Fibroblast of skin of left quadriceps (primary cell): ENCODE measurements at regions not wholly inside any gene's neighbourhood (a gene's known extent, or its start where the extent isn't known, plus 50 kb on each side); places are given as distances from the start of the nearest gene placed in this dataset.
A peak's percentile ranks its signal among the peaks of the same experiment; 100 is the strongest.

Experiments
- DNase-seq, 2 experiments: peaks; one replicate each; pipeline ENCODE4 v3.0.0-alpha.2; 2013; ENCODE audit warnings: low read depth in 2 of 2

DNA sequence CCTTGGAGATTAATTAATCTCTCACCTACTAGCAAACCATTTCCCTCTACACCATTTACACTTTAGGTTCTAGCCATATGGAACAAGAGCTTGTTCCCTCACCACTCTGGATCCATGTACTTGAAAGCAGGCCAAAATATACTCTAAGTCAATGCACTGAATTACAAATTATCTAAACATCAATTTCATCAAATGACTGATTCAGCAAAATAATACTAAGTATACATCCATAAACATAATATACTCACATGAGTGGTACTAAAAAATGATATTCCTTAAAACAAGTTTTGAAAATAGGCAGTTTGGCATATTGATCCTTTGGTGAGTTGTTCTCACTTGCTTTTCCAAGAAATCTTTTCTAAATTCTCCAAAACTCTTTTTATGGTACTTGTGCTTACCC lies 459.7 kb upstream of the ZNF385D start:
- no peak for DNase-seq

DNA sequence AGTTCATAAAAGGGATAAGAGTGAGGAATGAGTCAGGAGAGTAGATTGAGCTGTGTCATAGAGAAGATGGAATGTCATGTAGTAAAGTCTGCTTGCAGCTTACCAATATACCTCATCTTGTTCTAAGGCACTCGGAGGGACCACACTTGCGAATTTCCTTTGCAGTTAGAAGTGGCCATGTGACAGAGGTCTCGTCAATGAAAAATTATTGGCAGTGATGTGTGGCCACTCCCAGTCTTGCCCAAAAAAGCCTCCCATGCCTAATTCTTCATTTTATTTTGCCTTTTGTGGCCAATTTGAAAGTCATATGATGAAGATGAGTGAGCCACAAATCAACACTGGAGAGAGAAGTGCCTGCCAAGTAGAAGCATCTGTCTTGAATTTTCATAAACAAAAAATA lies 465.6 kb upstream of the ZNF385D start:
- DNase-seq: no peak

DNA sequence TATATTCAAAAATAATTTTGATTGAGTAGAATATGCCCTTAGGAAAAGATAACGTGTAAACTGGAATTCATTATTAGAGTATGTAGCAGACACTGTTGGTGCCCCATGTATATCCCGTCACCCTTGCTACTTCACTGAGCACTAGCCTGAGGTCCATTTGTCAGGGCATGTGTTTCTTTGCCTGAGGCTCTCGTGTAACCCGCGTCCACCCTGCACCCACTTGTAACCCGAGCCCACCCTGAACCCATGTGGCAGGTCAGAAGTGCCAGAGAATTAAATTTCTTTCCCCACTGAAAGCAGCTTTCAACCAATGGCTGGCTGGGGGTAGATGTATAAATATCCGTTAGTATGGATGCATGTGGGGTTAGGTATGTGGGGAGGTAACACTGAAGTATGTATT lies 474.2 kb upstream of the ZNF385D start:
- no peak for DNase-seq

DNA sequence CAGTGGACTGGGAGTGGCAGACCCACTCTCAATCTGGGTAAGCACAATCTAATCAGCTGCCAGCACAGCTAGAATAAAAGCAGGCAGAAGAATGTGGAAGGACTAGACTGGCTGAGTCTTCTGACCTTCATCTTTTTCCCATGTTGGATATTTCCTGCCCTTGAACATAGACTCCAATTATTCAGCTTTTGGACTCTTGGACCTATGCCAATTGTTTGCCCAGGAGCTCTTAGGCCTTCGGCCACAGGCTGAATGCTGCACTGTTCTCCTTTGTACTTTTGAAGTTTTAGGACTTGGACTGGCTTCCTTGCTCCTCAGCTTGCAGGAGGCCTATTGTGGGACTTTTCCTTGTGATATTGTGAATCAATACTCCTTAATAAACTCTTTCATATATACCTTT lies 477.7 kb upstream of the ZNF385D start:
- DNase-seq: no peak

DNA sequence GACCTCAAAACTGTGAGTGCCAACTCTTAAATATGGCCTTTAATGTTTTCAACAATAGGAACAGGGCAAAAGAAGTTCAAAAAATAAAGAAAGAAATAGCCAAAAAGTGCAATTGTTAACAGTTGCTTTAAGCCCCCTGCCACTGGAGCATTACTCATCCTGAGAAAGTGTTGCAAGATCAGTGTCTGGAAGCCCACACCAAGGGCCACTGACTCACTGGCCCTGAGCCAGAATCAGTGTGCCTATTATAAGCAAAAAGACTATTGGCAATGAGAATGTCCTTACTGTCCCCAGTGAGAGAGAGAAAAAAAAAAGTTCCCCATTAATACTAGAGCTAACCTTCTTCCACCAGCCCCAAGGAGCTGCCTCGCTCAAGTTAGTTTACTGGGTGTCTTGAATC lies 480.1 kb upstream of the ZNF385D start:
- no peak for DNase-seq

DNA sequence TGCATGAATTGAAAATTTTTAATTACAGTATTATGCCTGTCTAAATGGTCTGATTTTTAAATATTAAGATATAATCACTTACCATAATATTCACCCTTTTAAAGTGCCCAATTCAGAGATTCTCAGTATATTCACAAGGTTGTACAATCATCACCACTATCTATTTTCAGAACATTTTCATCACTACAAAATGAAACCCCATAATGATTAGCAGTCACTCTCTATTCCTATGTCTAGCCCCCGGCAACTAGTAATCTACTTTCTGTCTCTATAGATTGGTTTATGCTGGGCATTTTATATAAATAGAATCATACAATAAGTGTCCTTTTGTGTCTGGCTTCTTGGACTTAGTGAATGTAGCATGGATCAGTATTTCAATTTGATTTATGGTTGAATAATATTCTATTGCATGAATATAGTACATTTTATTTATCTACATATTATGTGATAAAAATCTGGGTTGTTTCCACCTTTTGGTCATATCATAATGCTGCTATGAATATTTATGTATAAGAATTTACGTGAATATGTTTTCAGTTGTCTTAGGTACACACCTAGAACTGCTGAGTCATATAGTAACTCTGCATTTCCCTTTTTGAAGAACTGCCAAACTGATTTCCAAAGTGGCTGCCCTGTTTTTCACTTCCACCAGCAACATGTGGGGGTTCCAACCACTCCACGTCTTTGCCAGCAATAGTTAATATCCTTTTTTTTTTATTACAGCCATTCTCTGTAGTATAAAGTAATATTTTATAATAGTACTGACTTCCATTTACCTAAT lies 485.7 kb upstream of the ZNF385D start:
- no peak for DNase-seq

DNA sequence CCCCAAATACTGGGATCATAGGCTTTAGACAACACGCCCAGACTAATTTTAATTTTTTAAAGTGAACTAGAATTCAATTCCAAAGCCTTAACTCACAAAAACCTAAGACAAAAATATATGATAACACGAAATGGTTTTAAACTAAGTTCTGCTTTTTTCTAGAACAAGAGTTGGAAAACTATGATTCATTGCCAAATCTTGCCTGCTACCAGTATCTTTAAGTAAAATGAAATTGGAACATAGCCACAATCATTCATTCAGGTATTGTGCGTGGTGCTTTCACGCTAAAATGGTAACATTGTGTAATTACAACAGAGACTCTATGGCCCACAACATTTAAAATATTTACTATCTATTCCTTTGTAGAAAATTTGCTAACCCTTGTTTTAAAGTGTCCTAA lies 488.0 kb upstream of the ZNF385D start:
- DNase-seq: no peak

DNA sequence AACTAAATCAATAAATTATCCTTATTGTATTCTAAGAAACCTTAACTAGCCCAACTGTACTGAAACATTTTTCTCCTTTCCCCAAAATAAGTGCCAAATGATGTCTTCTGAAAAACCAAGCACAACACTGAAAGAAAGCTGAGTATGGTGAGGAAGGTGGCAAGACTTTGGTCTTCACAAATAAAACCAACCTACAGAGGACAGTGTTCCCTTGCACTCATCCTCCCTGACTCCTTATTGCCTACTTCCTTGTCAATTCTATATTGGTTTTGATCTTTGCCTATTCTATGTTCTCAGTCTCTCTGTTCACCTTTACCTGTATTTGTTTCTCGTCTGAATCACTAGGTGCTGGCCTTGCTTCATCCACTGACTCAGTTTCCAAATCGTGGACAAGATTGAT lies 490.1 kb upstream of the ZNF385D start:
- DNase-seq: no peak

DNA sequence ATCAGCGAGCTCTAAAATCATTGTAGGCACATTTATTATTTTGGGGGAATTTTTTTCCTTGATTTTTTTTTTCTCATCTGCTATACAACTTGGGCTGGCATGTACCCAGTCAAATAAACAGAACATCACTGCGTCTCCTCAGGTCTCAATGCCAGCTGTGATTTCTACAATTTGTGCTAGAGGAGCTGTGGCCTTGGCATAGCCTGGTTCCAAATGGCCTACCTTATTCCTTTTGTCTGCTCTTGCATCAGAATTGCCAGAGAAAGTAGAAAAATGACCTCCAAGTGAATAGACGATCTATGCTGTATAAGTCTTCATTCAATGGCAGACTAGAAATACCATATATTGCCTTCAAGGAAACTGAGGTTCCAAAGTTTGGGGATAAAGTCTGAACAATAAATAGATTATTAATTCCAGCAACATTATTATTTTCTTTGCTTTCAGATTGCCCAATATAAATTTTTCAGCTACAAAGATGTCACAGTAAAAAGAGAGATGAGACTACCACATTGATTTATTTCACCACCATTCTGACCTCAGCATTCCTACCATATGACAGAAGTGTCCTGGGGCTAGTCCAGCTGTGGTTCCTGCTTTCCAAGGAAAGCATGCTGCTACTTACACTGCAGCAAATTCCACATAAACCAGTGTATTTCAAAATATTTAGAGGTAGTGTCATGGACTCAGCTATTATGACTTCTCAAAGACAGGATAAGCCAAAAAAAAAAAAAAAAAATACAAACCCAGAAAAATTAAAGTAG lies 493.9 kb upstream of the ZNF385D start:
- DNase-seq: peak; percentile 77 to 79

DNA sequence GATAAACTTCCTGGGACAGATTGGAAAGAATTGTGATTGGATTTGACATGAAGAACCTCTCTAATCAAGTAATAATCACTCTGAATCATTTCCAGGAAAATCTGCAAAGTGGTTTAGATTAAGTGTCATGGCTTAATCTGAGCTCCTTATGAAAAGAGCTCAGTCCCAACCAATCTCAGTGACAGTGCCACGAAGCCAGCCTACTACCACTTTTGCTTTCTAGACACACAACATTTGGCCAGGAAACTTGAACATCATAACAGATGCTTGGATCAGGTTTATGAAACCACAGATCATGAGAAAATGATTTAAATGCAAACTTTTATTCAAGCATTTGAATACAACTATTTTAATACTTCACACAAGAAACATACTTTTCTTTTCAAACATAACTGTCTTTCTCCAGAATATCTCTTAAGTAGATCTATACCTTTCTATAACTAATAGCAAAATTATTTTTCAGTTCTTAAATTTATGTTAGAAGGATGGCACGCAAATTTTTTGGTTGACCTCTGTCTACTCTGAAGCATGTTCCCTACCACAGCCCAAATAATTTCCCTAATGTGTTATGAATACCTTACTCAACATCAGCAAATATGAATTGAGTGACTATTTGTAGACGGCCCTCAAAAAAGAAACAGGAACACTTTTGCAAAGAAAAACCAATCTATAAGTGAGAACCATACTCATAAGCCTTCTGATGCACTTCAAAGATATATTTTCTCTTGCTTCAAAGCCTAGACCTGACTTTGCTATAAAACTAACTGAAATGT lies 495.0 kb upstream of the ZNF385D start:
- no peak for DNase-seq

DNA sequence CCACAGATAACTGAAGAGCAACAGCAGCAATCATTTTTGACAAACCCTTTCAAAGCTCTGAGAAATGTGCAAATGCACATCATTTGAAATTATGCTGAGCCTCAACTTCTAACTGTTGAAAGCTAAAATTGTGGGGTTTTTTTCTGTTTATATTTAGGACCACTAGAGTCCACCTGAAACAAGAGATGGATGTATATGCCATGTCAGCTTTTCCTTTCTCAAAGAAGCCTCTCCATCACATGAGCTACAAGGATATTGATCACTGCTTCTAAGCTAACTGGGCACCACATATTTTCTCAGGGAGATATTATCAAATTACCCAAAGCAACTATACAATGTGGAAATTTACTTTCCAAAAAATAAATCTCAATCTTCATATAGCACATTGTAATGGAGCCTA lies 498.6 kb upstream of the ZNF385D start:
- DNase-seq: no peak

DNA sequence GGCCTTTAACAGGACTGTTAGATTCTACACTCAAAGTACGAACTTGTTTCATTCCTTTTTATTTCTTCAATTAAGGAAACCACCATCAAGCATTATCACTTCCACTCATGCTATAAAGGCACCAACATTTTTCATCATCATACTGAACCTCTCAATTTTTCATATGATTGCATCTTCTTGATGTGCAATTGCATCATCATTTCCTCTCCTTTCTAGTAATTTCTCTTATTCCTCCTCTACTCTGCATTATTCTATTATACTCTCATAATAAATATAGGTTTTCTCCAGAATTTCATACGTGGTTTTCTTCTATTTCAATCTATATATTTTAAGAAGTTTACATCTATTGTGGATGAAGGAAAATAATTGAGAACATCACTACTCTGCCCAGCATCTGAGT lies 506.2 kb upstream of the ZNF385D start:
- no peak for DNase-seq

DNA sequence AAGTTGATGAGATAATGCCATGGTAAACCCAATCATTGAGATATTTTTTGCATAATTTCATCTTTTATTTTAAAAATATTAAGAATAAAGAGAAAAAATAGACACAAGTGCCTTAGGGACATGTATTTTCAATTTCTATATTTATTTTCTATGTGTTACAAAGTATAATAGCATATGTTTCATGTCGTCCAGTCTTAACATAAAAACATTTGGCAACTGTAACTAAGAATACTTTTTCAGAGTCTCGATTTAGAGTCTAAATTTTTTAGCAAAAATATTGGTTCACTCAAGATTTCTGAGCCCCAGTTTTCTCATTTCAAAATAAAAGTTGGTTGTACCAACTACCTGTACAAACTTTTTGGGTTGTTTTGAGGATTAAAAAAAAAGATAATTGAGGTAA lies 511.4 kb upstream of the ZNF385D start:
- no peak for DNase-seq

DNA sequence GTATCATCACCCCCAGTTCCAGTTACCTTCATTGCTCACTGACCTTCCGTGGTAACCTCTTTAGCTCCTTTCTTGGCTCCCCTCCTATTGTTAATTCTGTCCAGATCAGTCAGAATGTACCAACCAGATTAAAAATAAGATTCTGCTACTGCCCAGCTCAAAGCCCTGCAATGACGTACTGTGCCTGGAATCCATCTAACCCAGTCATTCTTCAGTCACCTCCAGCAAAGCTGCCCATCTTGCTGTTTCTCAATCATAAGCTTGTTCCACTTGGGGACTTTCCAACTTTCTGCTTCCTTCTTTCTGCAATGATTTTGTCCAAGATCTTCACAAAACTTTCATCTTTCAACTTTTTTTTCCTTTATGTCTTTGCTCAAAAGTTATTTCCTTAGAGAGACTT lies 512.0 kb upstream of the ZNF385D start:
- peak; percentile 15 to 21 for DNase-seq

DNA sequence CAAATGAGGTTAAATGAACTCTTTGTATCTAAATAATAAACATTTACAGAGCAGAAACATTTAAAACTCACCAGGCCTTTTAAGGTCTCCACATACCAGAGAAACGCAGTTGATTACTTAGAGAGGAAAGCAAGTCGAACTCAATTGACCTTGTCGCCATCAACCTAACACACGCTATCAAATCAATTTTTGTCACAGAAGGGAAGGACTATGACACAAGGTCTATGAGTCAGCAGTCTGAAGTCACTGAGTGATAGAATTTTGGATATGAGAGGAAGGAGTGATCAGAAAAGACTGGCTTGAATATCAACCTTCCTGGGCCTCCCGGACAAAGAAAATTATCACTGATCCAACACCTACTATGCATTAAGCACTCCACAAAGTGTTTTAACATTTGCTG lies 514.4 kb upstream of the ZNF385D start:
- no peak for DNase-seq

DNA sequence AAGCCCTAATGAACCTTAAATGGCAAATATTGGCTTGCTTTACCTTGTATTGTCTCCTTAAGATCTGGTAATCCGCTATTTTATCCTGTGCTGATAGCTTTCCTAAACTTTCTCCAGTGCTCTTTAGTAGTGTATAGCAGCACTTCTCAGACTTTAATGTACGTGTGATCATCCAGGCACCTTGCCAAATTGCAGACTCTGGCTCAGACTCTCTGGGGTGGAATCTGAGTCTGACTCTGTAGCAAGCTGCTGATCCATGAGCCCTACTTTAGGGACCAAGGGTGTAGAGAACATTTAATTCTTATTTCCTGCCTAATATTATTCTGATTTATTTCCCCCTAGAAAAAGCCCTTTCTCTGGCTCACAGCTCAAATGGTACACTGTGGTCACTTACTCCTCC lies 518.8 kb upstream of the ZNF385D start:
- DNase-seq: peak; percentile 23 to 24

DNA sequence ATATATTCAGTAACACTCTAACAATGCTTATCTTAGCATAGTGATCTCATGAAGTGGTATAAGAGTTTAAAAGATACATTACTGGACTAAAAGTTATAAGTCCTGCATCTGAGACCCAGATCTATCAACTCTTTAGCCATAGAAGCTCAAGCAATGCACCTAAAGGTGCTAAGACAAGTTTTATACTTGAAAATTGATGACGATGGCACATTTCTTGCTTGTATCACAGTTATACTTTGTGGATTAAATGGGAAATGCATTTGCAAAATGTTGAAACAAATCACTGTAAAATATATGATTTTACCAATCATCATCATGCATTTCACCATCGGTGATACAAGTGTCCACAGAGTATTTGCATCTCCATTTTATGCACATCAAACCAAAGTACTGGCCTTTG lies 525.3 kb upstream of the ZNF385D start:
- no peak for DNase-seq

DNA sequence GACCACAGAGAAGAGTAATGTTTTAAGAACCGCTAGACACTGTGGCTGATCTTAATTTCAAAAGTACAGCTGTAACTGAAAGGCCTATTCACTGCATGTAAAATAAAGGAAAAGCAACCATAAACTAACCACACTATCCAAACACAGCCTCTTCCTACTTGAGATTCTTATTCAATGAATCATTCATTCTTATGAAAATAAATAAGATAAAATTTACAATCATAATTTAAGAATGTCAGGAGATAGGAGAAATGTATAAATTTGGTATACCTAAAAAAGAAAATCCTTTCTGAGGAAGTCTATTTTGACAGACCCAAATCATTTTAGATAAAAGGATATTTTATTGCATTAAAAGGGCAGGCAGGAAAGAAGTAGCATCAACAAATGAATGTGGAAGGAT lies 533.5 kb upstream of the ZNF385D start:
- DNase-seq: no peak

DNA sequence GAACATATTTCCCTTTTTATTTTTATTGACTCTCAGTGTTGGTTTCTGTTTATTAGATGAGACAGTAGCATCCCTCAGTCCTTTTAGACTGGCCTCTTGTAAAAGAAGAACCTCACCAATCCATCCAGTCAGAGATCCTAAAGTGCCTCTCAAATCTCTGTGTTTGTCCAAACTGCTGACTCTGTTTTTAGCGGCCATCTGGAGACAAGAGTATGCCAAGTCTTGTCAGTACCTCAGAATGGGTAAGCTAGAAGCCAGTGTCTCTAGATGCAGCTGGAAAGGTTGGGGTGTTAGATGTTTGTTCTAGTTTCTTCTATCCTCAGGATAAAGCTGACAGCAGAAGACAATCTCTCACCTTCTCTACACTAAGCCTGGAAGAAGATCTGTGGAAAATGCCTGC lies 537.7 kb upstream of the ZNF385D start:
- no peak for DNase-seq

DNA sequence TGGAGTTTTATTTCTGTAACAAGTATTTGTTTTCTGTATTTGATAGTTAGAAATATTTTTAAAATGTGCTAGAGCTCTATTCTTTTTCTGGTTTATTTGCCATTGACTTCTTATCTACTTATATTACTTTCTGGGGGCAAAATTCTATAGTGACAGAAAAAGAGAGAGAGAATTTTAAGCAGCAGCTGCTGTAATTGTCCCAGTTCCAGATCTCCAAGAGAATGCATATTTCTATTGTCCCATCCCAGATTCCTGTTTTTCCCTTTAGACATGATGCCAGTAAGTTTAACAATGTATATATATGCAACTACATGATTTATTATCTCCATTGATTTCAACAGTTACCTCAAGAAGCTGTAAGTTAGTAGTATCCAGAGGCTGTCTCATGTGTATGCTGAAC lies 541.7 kb upstream of the ZNF385D start:
- no peak for DNase-seq

DNA sequence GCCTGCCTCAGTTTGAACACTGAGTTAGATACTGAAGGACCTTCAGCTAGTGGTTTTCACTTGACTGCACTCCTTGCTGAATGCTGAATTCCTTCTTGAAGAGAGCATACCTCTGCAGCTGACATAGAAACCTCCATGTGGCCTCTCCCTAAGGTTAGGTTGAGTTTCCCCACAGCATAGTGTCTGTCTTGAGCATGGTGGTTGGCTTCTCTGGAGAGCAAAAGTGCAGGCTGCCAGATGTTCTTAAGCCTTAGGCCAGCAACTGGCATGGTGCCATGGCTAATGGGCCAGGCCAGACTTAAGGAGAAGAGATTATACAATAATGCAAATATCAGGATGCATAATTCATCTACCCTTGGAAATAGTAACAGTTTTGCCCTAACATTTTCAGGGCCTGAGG lies 545.6 kb upstream of the ZNF385D start:
- no peak for DNase-seq

DNA sequence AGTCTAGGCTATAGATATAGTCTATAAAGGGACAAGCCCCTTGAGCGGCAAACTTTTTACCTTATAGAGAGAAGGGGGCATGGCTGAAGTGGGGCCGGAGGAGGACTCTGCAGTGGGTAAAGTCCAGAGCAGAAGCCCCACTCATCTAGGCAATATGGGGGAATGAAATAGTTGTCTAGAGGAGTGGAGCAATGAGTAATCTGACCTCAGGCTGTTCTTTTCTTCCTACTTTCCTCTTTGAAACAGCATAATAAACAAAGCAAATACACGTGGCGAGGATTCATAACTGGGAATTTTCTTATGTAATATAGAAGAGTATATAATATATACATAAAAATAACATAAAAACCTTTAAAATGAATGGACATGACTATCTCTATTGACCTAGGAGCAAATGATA lies 546.4 kb upstream of the ZNF385D start:
- DNase-seq: no peak

DNA sequence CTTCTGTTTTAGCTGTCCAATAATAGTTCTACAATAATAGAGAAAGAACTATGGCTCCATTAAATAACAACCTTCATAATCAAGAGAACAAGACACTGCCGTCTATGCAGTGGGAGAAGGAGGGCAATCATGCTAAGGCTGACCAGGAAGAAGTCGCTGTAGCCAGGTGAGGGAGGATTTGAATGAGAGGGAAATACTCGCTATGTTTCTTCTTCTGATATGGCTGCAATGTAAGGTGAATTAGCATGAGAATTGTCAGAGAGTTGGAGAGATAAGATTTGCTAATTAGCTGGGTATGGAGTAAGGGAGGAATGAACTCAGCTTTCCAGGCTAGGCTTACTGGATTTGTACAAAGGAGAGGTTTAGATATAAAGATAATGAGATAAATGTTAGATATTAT lies 555.4 kb upstream of the ZNF385D start:
- DNase-seq: no peak
